CD4-positive, alpha-beta T cell treated with Interleukin-12 subunit alpha and Interleukin-12 subunit beta, for 1 hour (primary cell): ENCODE measurements at regions not wholly inside any gene's neighbourhood (a gene's known extent, or its start where the extent isn't known, plus 50 kb on each side); places are given as distances from the start of the nearest gene placed in this dataset.
"Not testable (repeated sequence)": the region's sequence is repeated elsewhere in the genome, so short reads cannot be mapped to it uniquely, and the experiment has no call there.

Experiments used
- DNase-seq: peaks from one replicate; pipeline ENCODE4 v3.0.0-alpha.2; 2020

- DNase-seq: no peak
These were observed 362.2 kb downstream of the SMARCA1 start for GRCh38 chrX:129161108-129161507.

GRCh38 chrX:129158505-129158904 is 364.8 kb downstream of the SMARCA1 start:
- DNase-seq: no peak

DNA sequence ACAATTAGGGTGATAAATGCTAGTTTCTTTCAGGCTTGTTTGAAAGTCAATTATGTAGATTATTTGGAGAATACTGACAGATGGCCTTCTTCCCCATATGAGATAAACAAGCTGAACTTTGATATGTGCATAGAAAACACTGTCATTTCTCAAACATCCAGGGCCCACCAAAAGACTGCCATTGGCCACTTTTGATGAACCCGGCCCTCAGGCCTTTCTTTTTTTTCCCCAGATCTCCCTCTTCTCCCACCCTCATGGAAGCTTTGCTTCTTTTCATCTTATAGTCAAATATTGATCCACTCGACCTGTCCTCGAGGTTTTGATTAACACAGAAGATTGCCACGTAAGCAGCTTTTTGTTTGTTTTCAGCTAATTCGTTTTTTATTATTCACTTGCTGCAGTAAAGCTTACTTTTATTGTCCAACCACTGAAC is 377.4 kb downstream of the SMARCA1 start:
- no peak for DNase-seq

GRCh38 chrX:129145385-129145784 is 377.9 kb downstream of the SMARCA1 start:
- DNase-seq: no peak

- DNase-seq: no peak
These were observed 378.9 kb downstream of the SMARCA1 start for GRCh38 chrX:129144172-129145038.

DNA sequence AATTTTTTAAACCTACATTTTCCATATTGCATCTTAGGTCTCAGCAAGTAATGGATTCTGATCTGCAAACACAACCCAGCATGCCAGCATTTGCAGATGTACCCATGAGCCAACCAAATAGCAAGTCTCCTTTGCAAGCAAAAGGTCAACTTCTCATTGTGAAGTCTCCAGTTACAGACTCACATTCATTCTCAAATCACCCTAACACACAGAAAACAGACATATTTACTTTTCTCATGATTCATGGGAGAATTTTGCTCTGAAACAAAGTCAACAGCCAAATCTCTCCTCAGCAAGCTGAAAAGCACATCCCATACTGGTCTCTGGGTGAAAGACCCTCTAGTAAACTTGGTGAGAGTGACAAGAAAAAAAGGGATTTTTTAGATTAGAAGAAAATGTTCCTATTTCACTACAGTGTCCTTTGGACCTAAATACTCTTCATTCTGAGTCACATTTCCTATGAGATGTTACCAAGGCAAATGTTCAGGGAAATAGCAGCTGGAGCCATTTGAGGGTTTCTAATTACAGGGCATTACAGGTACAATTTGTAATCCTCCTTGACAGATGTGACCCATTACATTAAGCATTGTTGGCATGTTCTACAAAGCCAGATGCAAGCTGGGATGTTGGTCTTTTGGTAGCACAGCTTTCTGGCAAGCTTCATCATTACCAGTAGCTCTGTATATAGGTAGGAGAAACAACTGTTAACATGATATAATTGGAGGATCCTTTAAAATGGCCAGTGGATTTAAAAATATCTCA is 383.3 kb downstream of the SMARCA1 start:
- no peak for DNase-seq

DNA sequence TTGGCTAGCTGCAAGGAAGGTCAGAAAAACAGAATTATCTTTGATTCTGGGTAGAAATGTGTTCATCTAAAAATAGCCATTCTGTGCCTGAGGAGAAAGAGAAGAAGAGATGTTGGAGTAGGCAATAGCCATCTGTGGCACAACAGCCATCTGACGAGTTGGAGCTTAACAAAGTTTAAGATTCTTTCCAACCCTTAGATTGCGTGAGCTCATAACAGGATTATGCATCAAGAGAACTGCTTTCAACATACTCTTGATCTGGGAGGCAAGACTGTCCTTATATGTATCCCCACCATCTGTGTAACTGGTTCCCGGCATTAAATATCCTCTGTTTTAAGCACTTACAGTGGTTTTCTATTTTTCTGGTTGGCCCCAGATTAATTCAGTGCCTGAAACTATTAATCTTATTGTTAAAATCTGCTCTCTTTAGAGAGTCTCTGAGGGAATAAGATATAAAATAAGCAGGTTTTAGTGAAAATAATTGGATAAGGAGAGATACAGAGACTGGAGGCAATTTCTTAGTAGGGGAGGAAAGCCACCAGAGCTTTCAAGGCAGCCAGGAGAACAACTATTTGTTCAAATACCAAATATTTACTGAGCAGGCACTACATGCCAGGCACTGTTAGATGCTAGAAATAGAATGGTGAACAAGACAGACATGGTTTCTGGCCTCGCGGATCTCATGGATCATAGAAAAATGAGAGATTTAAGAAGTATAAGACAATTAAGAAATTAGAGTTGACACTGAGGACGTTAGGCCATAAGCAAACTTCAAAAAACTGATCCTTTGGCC is 398.0 kb downstream of the SMARCA1 start:
- DNase-seq: no peak

DNA sequence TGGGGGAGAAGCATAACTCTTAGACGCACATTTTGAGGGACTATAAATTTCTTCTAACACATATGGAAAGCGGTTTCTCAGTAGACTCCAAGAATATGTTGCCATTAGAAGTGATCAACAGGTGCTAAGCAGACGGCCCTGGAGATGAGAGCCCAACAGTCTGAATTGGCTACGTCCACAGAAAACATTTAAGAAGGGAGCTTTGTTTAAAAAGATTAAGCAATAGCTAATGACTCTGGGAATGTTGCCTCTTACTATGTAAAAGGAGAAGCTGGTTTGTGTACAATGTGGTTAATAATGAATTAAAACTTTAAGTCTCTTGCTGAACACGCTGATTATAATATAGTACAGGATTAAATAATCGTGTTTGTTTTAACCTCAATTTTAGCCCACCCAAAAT is 399.5 kb downstream of the SMARCA1 start:
- DNase-seq: no peak

DNA sequence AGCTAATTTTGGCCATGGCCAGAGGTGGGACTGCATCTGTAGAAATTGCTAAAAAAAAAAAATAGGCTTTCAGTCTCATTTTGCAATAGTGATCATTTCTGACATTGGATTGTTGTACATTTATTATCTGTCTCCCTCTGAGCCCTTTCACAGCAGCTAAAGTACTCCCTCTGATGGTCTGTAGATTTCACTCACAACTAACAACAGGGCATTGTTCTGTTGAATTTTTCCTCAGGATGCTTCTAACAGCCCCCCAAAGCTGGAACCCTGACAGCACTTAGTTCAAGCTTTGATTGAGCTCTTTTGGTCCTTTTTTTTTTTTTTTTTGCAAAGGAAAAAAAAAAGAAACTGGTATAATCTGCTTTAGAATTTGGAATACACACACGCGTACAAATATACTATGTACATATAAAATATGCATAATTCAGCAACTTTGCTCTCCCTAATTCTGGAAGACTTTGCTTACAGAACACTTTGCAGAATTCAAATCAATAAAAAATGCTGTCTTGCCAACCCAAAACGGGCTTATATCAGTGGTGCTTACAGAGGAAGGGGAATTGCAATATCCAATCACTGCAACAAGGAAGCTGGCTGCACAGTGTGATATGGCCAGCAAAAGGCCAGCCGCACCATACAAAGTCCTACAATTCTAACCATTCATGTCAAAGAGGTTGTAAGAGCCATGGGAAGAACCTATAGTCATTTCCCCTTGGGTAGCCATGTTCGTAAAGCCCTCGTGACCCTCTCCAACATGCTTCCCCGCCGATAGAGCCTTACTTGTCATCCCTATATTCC is 406.4 kb downstream of the SMARCA1 start:
- DNase-seq: no peak

GRCh38 chrX:129115935-129116334 is 407.4 kb downstream of the SMARCA1 start:
- DNase-seq: no peak

GRCh38 chrX:129115104-129115503 is 408.2 kb downstream of the SMARCA1 start:
- no peak for DNase-seq

GRCh38 chrX:129111081-129111798 is 412.1 kb downstream of the SMARCA1 start:
- DNase-seq: no peak

DNA sequence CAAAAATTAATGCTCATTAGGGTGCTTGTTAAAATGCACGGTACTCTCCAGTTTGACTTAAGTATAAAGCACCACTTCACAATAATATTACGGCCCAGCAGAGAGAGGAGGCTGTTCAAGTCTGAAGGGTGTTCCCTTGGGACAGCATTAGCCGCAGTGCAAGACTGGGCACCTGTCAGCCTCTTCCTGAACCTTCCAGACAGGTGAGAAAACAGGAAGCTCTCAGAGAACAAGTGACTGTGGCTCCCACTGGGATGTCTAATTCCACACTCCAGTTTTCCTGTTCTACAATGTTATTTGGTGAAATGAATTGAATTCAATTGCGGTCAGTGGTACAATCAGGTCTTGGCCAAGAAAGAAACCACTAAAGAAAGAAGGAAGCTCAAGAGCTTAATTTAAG is 414.4 kb downstream of the SMARCA1 start:
- no peak for DNase-seq

- no peak for DNase-seq
These were observed 424.1 kb downstream of the SMARCA1 start for GRCh38 chrX:129099207-129099606.

GRCh38 chrX:129097668-129098067 is 425.6 kb downstream of the SMARCA1 start:
- no peak for DNase-seq

- DNase-seq: no peak
These were observed 429.6 kb downstream of the SMARCA1 start for GRCh38 chrX:129093706-129094105.

DNA sequence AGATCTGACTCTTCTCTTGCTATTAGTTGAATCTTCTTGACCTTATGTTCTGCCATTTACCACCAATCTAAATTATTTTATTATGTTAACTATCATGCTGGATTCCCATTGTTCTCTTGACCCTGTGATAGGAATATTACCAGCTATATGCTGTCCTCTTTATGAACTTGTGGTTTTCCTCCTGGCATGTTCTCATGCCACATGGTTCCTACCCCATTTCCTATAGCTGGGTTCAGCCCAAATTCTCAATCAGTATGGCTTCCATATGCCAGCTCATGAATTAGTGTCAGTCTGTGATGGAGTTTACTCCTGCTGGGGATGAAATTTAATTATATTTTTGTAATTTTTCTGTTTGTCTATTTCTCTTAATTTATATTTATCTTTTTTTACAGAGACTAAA is 430.5 kb downstream of the SMARCA1 start:
- no peak for DNase-seq

DNA sequence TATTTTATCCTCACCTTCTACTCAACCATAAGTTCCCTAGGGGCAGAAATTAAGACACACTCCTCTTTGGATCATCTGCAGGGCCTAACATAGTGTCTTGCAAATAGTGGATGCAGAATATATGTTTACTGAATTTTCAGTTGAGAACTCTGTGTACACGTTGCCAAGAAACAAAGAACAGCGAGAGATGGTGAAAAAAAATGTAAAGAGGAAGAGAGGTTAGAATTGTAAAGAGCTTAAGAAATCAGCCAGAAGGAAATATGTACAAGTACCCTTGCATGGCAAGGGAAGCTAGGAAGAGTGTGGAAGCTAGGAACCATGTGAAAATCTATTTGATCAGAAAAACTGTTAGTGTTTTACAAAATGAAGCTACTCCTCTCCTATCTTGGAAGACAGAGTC is 431.0 kb downstream of the SMARCA1 start:
- no peak for DNase-seq

DNA sequence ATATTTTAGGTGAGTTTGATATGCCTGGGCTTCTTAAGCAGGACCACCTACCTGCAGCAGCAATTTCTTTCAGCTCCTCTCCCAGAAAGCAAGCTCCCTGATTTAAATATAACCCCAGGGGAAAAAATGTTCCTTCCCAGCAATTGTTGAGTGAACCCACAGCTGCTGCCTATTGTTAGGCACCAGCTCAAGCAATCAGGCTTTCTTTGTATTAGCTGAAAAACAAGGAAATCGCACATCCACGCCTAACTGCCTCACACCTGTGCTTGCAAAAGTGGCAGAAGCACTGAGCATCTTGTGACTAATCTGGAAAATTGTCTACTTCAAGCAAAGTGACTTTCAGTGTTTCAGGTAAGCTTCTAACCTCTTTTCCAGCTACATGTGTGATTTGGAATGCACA is 432.2 kb downstream of the SMARCA1 start:
- DNase-seq: no peak

GRCh38 chrX:129086802-129087201 is 436.5 kb downstream of the SMARCA1 start:
- DNase-seq: no peak

- DNase-seq: not testable (repeated sequence)
These were observed 439.0 kb downstream of the SMARCA1 start for GRCh38 chrX:129084291-129084690.
